Transverse colon (tissue), 3 donors: ENCODE measurements at regions not wholly inside any gene's neighbourhood (a gene's known extent, or its start where the extent isn't known, plus 50 kb on each side); places are given as distances from the start of the nearest gene placed in this dataset.
A peak's percentile ranks its signal among the peaks of the same experiment; 100 is the strongest.

Experiments used
- POLR2A ChIP-seq: fragments of 450-650 bp; IDR thresholded peaks from one replicate; pipeline ENCODE4 v1.6.1; 2016; ENCODE audit warnings: antibody characterized with exemption, mild to moderate bottlenecking, moderate library complexity
- TF ChIP-seq, protein P1 (sequence below), 5 experiments: fragments of 200-600 bp in 3 of 5; fragments of 450-650 bp in 2 of 5; sonication (generic) in 3 of 5; IDR thresholded peaks; 1 replicate in 2 of 5; 2 replicates in 3 of 5; pipeline ENCODE4 v1.5.1; 2016 to 2017; ENCODE audit warnings: antibody characterized with exemption in 5 of 5, inconsistent platforms in 3 of 5, mild to moderate bottlenecking in 2 of 5, moderate library complexity in 1 of 5

DNA sequence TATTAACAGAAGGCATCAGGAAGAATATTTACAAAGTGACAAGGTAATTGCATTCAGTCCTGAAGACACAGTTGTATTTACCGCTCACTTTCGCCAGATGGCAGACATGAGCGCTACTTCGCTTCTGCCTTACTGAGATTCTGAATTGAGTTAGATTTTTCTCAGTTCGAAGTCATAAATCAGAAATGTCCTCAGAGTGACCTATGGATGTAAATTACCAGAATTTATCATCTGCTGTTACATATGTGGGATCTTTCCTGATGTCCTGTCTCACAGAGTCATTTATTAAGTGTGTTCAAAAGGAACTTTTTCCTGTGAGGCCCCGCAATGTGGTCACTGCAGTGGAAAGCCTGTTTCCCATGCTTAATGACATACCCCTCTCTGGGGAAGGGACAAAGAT lies 97.3 kb upstream of the DCLK2 start:
- TF ChIP-seq, protein P1, sequence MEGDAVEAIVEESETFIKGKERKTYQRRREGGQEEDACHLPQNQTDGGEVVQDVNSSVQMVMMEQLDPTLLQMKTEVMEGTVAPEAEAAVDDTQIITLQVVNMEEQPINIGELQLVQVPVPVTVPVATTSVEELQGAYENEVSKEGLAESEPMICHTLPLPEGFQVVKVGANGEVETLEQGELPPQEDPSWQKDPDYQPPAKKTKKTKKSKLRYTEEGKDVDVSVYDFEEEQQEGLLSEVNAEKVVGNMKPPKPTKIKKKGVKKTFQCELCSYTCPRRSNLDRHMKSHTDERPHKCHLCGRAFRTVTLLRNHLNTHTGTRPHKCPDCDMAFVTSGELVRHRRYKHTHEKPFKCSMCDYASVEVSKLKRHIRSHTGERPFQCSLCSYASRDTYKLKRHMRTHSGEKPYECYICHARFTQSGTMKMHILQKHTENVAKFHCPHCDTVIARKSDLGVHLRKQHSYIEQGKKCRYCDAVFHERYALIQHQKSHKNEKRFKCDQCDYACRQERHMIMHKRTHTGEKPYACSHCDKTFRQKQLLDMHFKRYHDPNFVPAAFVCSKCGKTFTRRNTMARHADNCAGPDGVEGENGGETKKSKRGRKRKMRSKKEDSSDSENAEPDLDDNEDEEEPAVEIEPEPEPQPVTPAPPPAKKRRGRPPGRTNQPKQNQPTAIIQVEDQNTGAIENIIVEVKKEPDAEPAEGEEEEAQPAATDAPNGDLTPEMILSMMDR (IDR thresholded peaks at IDR 0.05), result peak; percentile 69 to 76 (median 74)
- no peak for TF ChIP-seq POLR2A
